ENCODE measurements at regions not wholly inside any gene's neighbourhood (a gene's known extent, or its start where the extent isn't known, plus 50 kb on each side); places are given as distances from the start of the nearest gene placed in this dataset.

- no peak for DNase-seq
Measured at GRCh38 chr1:68551459-68551858, 54.6 kb upstream of the DEPDC1 start.

DNA sequence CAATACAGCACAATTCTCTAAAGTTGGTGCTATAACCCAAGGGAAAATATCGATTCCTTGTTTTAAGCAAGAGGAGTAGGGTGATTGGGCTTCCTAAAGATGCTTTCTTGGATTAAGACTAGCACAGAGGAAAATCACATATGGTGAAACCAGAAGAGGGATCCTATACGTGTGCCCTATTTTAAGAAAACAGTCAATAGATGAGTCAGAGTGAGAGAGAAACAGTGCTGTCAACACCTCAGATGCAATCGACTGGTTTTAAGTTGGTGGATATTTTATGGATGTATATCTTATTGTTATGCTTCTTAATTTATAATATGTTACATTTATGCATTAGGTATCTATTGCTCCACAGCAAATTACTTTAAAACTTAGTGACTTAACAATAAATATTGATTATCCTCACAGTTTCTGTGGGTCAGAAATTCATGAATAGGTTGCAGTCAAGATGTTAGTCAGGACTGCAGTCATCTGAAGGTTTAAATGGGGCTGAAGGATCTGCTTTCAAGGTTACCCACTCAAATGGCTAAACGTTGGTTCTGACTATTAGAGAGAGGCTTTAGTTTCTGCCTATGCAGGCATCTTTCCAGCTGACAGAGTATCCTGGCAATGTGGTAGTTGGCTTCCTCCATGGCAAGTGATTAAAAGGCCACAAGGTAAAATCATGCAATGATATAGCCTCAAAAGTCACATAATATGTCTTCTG, 61.6 kb upstream of the DEPDC1 start:
- no peak for DNase-seq

DNA sequence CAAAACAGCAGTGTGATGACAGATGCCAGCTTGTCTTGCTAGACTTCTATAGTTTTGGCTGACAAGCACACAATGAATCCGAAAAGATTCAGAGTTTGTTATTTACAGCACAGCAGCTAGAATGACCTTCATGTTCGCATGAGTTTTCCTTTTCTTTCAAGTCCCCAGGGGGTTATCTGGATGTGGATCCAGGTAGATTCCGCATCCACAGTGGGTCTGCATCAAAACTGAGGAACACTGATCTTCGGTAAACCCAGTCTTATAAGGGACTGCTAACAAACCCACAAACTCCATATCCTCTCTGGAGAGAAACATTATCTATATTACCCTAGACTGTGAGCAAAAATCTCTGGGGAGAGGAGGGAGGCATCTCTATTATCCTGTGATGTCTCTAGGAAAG, 69.0 kb upstream of the DEPDC1 start:
- no peak for DNase-seq

DNA sequence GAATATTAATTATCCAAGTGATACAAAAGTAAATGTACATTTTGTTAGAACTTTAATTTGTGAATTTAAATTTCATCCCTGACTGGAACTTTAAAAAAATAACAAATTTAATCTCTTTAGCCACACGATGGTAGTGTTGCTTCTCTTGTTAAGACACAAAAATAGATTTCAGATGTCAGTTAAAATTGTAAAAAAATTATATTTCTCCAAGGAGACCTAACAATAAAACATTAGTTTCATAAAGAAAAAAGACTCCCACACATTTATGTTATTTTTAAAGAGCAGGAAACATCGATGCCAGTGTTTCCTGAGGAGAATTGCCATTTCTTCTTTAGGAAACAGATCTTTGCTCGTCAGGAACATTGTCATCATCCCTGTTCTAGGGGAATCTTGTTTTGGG, 74.0 kb upstream of the DEPDC1 start:
- no peak for DNase-seq

DNA sequence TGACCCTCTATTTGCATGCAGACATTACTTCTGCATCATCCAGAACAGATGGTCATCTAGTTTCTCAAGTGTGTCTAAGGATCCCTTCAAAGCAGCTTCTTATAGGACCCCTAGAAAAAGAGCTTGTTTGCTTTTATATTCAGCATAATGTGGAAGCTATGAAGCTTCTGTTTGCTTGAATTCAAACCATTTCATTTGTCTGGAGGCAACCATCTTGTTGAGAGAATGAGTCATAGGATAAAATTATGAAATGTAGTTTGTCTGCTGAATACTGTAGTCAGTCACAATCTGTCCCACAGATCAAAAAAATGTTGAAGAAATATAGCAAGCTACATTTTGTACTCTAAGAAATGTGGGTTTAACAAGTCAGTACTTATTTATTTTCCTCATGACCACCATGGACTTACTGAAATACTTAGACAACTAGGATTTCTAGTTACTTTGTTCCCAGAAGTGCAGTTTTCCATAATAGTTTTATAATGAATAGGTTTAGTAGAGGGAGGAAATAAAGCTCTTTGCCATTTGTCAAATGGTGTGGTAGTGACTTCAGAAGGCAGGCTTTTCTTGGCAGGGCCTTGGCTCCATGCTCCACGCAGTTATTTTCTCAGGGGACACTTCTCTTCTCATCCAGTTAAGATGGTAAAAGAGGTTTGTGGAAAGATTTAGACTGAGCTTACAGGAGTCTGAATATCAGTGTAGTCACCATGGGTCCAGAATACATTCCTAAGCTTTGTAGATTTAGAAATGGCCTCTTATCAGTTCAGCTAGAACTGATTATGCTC, 74.8 kb upstream of the DEPDC1 start:
- DNase-seq: no peak

GRCh38 chr1:68585351-68585750, 88.5 kb upstream of the DEPDC1 start:
- peak; percentile 83 for DNase-seq

DNA sequence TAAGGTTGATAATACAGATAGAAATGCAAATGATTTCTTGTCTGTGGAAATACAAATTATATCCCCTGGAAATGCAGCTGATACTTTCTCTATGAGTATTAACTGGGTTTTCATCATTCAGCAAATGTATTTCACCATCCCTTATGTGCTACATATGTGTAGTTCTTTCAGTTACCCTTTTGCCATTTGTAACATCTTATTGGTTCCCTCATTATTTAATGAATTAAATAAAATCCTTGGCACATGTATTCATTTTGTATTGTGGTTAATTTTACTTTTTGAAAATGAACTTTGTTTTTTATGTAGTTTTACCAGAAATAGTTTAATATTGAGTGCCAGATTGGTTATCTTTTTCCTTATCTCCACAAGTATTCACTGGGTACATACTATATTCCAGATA, 89.9 kb upstream of the DEPDC1 start:
- DNase-seq: no peak

DNA sequence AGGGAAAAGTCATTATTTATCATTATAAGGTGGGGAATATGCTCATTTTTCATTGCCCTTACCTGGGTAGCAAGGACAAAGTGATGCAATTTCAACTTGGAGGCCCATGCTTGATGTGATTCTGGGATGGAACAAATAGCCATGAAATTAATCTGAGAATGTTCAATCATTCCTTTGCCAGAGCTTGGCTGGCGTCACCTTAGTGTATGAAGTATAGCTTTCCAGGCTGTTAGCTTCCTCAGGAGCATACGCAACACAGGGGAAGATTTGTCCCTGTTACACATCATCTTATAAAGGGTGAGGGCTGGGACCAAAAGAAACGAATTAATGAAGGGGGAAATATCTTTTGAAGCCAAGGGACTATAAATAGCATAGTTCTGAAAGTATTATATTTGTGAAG, 91.4 kb upstream of the DEPDC1 start:
- no peak for DNase-seq

GRCh38 chr1:68590473-68590872, 93.6 kb upstream of the DEPDC1 start:
- DNase-seq: no peak

- DNase-seq: no peak
Measured at GRCh38 chr1:68594851-68595250, 98.0 kb upstream of the DEPDC1 start.

- peak; percentile 45 for DNase-seq
Measured at GRCh38 chr1:68600049-68600661, 103.3 kb upstream of the DEPDC1 start.

- no peak for DNase-seq
Measured at GRCh38 chr1:68608289-68608688, 111.4 kb upstream of the DEPDC1 start.

- no peak for DNase-seq
Measured at GRCh38 chr1:68615312-68615711, 118.4 kb upstream of the DEPDC1 start.

DNA sequence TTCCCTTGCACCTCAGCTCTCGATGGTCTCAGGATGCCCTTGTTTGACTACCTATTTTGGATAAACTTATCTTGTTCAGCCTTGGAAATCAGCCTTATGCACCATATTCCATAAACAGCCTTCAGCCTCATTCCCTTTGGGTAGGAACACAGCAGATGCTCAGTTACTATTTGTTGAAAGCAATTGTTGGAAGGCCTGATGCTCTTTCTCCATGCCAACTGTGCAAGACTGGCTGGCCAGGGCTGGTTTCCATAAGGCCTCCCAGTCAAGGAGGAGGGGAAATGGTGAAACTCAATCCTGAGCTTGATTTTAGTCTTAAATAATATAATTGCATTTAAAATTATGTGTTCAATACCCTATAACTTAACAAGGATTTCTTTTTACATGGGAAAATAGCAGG, 121.1 kb upstream of the DEPDC1 start:
- no peak for DNase-seq

GRCh38 chr1:68620571-68620970, 123.7 kb upstream of the DEPDC1 start:
- DNase-seq: no peak

GRCh38 chr1:68623700-68624099, 126.8 kb upstream of the DEPDC1 start:
- DNase-seq: no peak

GRCh38 chr1:68624233-68624632, 127.4 kb upstream of the DEPDC1 start:
- no peak for DNase-seq

DNA sequence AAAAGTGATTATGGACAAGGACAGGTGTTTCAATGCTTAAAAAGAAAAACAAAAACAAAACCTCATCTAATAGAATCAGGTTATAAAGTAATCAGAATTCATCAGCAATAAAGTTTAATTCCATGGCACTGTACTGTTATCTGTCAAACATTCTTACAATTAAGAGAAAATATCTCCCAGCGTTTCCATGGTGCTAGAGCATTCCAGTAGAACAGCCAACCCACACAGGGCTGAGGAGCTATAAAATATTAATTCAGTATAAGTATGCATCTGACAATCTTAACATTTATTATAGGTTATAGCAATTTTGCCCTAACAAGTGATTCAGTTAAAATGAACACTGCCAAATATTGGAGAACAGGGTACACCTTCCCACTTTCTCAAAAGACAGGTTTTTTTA, 128.7 kb upstream of the DEPDC1 start:
- no peak for DNase-seq

DNA sequence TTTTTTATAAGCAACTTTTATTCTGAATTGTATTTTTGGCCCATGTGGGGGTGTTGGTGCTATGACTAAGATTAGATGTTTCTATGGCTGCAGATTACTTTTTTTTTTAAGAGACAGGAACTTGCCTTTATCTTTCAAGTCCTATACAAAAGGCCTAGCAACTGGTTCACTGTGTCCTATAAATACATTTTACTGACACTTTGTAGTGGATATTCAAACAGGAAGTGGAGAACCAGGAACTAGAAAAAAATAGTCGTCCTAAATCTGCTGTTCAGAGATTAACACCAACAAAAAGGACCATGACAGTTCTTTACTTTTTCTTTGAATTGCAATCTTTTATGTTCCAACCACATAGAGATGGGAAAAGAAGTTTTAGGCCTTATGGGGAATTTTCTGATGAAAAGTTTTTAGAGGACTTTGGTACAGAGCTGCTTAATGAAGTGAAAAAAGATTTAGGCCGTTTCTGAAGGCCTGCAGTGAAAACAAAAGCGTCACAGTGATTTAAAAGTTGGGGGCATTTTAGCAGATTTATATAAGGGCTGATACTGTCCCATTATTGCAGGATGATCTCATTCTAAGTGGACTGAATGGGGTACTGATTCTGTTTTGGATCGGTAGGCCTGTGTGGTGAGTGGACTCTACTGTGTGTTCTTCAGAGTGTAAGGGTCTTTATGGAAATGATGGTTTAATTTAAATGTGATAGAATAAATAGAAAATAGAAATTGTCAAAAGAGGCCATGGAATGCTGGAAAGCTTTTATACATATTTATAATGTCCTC, 136.4 kb upstream of the DEPDC1 start:
- DNase-seq: no peak

GRCh38 chr1:68644504-68644903, 147.6 kb upstream of the DEPDC1 start:
- no peak for DNase-seq

- DNase-seq: no peak
Measured at GRCh38 chr1:68651115-68651514, 154.2 kb upstream of the DEPDC1 start.

DNA sequence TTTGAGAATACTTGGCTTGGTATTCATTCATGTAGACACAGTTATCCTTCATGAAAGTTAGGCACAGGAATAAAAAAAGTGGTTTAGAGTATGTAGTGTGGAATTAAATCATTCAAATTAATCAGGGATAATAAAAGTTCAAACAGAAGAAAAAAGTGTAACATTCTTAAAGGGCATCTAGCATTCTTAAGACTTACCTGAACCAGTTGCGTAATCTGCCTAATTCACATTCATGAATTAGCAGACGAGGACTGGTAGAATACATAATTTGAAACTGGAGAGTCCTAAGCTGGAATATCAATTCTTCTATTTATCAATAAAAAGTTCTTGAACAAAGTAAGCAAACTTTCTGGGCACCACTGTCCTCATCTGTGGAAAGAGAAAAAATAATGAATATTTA, 157.0 kb upstream of the DEPDC1 start:
- no peak for DNase-seq

DNA sequence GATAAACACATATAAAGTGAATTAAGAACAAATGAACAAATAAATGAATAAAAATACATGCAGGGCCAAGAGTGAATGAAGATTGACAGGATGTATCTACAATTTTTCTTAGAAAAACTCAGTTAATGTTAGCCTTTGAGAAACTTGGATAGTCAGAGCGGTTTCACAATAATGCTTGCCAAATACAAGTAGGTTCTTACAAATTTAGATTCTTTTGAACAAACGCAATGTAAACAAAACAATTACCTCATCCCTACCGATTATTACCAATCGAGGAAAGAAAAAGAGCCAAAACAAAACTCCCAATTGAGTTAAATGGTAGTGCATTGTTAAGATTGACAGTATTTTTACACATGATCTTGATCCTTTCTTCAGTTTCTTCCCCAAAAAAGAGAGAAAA, 176.9 kb upstream of the DEPDC1 start:
- DNase-seq: no peak

Data from NCI-H345 (cell line).